DLD1 (cell line): ENCODE measurements at regions not wholly inside any gene's neighbourhood (a gene's known extent, or its start where the extent isn't known, plus 50 kb on each side); places are given as distances from the start of the nearest gene placed in this dataset.

Experiments
- in situ Hi-C: cut with HindIII; loops from 2 replicates; pipeline ENCODE4 v1.10.0; 2017; ENCODE audit warnings: low sequenced_read_pairs

GRCh38 chr6:51360287-51360686, 541.6 kb downstream of the TFAP2B start:
- in situ Hi-C loops, result no loop called here

- in situ Hi-C loops, result no loop called here
Observed at GRCh38 chr6:51365566-51365965, 546.9 kb downstream of the TFAP2B start.

GRCh38 chr6:51369485-51369884, 550.8 kb downstream of the TFAP2B start:
- in situ Hi-C loops, result no loop called here

- in situ Hi-C loops, result no loop called here
Observed at GRCh38 chr6:51382847-51383246, 564.2 kb downstream of the TFAP2B start.

DNA sequence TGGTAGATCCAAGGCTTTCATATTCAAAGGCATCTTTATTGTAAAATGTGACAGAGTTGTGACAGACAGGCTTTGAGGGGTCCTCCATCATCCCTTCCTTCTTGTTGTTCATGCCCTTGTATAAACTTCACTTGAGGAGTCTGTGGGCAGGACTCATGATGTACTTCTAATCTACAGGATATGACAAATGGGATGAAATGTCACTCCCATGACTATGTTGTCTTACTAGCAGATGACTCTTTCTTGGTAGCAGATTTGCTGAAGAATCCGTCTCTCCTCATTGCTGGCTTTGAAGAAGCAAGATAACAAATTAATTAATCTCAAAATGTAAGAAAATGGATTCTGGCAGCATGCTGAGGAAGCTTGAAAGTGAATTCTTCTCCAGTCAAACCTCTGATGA, 566.1 kb downstream of the TFAP2B start:
- in situ Hi-C loops, result no loop called here

DNA sequence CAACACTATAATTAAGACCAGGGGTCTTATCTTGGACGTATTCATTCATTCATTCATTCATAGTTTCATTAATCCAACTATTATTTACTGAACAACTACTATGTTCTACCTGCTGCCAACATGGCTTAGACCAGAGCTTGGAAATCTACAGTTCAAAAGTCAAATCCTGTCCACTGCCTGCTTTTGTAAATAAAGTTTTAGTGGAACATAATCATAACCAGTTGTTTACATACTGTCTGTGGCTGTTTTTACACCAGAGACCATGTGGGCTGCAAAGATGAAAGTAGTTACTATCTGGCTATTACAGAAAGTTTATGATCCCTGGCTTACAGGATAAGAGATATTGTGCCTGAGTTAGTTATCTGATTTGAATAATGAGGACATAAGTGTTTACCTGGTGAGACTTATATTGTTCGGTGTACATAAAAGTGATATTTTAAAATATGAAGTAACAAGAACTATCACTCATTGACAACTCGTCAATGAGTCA, 567.7 kb downstream of the TFAP2B start:
- in situ Hi-C loops, result no loop called here

GRCh38 chr6:51387907-51388306, 569.2 kb downstream of the TFAP2B start:
- in situ Hi-C loops, result no loop called here

DNA sequence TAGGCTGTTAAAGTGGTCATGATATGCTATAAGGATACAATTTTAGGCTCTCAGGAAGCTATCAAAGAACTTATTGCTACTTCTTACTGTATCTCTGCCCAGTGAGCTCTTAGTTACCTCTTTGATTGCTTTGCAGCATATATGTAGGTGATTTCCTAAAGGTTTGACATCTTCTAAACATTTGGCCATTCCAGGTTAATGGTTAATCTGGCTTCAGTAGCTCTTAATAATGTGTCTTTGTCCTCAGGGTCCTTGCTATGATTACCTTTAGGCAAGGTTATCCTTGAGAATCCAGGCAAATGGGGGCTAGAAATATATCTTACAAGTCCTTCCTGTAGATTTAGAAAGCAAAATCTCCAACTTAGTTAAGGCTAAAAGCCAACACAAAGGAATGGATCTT, 575.4 kb downstream of the TFAP2B start:
- in situ Hi-C loops, result no loop called here

DNA sequence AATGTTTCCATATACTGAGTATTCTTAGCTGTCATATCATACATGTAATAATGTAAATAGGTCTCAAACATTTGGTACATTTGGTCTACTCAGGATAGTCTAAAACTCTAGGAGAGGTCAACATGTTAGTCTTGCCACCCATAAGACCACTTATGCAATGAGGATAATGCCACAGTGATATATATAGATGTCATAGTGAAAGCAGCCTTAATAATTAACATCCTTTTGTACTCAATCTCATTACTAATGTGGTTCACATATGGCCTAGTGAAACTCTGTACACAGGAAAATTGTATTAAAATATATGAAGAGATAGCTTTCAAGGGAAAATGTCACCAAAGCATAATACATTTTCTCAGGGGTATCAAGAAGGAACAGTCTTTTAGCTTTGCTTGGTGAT, 577.9 kb downstream of the TFAP2B start:
- in situ Hi-C loops, result no loop called here

GRCh38 chr6:51398064-51398705, 579.5 kb downstream of the TFAP2B start:
- in situ Hi-C loops, result no loop called here

DNA sequence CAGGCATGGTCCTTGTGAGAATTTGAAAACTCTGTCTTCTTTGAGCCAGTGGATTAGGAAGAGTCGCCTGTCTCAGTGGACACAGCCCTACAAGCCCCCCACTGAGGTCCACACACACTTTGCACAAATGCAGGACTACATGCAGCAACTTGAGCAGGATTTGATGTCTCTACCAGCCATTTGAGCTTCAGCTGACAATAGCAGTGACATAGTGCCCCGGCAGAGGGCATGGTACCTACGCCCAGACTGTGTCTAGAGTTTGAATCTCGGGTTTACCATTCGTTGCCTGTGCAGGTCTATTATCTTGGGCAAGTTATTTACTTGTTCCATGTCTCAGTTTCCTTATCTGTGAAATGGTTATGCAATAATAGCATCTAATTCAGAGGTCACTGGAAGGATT, 580.1 kb downstream of the TFAP2B start:
- in situ Hi-C loops, result no loop called here

- in situ Hi-C loops, result no loop called here
Observed at GRCh38 chr6:51410453-51410852, 591.8 kb downstream of the TFAP2B start.

GRCh38 chr6:51411496-51412125, 592.9 kb downstream of the TFAP2B start:
- in situ Hi-C loops, result no loop called here

DNA sequence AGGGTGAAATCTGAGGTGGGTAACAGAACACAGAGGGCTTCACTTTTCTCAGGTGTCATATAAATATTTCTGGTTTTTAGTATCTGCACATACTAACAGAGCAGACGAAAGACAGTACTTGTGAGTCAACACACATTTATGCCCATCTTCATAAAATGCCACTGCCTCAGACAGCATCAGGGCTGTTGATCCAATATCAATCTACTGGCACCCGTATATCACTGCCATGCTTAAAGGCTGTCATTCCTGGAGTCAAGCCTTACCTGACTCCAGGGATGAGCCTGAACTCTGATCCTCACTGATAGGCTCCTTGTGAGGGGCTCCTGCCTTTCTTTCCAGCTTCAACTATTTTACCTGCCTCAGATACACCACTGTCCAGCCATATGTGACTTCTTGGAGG, 595.7 kb downstream of the TFAP2B start:
- in situ Hi-C loops, result no loop called here

DNA sequence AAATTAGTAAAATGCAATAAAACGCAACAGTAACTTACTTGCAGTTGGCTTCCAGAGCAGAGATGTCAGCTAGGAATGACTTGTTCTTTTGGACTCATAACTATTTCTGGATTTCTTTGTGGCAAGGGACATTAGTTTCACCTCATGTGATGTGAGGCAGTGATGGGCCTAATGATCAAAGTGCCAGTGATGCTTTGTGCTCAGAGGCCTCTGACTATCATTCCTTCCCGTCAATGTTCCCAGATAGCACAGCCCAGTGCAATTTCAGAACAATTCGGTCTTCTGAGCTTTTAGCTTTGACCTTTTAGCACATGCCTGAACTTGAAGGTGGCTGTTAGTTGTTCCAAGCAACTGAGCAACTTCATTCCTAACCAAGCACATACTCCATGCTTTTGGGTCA, 596.8 kb downstream of the TFAP2B start:
- in situ Hi-C loops, result no loop called here

- in situ Hi-C loops, result no loop called here
Observed at GRCh38 chr6:51429017-51429712, 610.5 kb downstream of the TFAP2B start.

GRCh38 chr6:51430589-51430988, 611.9 kb downstream of the TFAP2B start:
- in situ Hi-C loops, result no loop called here

- in situ Hi-C loops, result no loop called here
Observed at GRCh38 chr6:51432481-51432880, 613.8 kb downstream of the TFAP2B start.

- in situ Hi-C loops, result no loop called here
Observed at GRCh38 chr6:51450248-51450957, 631.7 kb downstream of the TFAP2B start.

- in situ Hi-C loops, result no loop called here
Observed at GRCh38 chr6:51450958-51451357, 632.3 kb downstream of the TFAP2B start.

GRCh38 chr6:51456282-51456681, 631.1 kb downstream of the PKHD1 start:
- in situ Hi-C loops, result no loop called here
